EH (cell line): ENCODE measurements at regions not wholly inside any gene's neighbourhood (a gene's known extent, or its start where the extent isn't known, plus 50 kb on each side); places are given as distances from the start of the nearest gene placed in this dataset.

ENCODE experiments used
- DNase-seq: peaks from one replicate; pipeline ENCODE4 v3.0.0-alpha.2; 2015; ENCODE audit warnings: low read depth

DNA sequence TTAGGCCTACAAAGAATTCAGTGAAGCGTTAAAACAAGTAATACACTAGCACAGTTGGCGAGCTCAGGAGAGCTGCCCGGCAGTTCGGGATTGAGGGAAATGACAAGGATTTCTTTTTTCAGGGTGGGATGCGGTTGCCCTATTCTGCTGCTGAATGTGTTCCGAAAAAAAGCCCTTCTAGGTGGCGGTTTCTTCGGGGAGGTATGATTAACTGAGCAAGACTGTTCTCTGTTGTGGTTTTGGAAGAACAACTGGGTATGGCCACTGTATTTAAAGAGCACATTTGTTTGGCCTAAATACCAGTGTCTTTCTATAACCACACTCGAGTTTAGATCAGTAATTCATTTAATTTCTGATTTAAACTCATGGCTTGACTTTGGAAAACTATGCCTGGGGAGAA is 459.7 kb upstream of the FAT1 start:
- peak; percentile 10 for DNase-seq

DNA sequence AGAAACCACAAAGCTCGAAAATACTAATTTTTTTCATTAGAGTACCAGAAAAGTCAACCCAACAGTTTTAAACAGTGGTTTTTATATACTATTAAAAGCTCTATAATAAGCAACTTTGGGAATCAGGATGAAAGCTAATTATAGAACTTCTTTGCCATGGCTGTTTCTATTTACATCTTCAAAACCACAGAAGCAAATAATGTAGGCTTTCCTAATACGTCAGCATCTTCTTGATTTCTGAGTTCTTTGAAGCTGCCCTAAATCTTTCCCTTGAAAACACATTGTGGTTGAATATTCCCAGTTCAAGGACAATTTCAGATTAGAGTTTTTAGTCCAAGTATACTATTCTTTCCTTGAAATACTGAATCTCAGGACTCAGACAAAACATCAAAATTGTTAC is 460.2 kb upstream of the FAT1 start:
- DNase-seq, result peak; percentile 33

- no peak for DNase-seq
These were observed 460.9 kb upstream of the FAT1 start for GRCh38 chr4:187184508-187184907.

GRCh38 chr4:187188118-187188517 is 464.5 kb upstream of the FAT1 start:
- no peak for DNase-seq

- DNase-seq, result no peak
These were observed 465.1 kb upstream of the FAT1 start for GRCh38 chr4:187188741-187189140.

- no peak for DNase-seq
These were observed 466.7 kb upstream of the FAT1 start for GRCh38 chr4:187190390-187190789.

- DNase-seq, result no peak
These were observed 468.0 kb upstream of the FAT1 start for GRCh38 chr4:187191676-187192075.

DNA sequence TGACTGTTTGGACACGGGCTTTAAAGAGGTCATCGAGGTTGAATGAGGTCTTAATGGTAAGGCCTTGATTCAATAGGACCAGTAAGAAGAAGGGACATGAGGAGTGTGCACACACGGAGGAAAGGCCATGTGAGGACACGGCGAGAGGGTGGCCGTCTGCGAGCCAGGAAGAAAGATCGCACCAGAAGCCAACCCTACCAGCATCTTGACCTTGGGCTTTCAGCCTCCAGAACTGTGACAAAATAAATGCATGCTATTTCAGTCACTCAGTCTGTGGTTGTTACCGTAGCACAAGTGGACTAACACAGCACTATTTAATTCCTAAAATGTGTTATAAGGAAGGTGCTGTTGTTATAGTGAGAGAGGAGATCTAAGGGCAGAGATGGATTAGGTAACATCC is 468.6 kb upstream of the FAT1 start:
- no peak for DNase-seq

GRCh38 chr4:187193141-187193540 is 469.5 kb upstream of the FAT1 start:
- DNase-seq, result no peak

DNA sequence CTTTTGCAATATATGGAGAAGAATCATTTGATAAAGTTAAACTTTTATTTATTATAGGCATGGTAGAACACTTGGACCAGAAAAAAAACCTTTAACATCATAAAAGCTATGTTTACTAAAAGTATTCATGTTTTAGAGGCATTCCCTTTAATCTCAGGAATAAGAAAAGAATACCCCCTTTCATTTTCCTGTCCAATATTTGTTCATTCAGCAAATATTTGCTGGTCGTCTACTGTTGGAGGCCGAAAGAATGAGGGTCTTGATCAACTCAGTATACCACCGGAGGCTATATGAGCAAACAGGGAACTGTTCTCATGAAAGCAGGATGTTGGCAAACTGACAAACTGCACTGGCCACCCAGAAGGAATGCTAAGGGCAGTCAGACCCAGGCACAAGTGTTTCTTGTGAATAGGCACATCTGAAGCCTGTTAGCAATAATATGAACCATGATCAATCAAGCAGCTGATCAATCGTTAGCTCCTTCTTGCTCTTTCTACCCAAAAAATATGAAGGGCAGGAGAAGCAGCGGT is 480.8 kb upstream of the FAT1 start:
- peak; percentile 86 for DNase-seq

DNA sequence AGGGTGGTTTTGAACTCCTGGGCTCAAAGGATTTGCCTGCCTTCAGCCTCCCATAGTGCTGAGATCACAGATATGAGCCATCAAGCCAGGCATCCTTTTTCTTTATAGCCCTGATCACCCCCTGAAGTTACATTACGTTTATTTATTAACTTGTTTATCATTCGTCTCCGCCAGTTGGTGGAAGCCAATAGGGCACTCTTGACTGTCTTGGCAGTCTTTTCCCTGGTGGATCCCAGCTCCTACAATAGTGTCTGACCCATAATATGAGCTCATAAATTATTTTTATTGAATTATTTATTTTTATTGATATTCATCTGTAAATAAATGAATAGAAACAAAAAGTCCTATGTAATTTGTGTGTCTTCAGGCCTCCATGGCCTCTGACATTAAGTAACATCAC is 484.3 kb upstream of the FAT1 start:
- no peak for DNase-seq

- peak; percentile 22 for DNase-seq
These were observed 485.0 kb upstream of the FAT1 start for GRCh38 chr4:187208651-187209050.

DNA sequence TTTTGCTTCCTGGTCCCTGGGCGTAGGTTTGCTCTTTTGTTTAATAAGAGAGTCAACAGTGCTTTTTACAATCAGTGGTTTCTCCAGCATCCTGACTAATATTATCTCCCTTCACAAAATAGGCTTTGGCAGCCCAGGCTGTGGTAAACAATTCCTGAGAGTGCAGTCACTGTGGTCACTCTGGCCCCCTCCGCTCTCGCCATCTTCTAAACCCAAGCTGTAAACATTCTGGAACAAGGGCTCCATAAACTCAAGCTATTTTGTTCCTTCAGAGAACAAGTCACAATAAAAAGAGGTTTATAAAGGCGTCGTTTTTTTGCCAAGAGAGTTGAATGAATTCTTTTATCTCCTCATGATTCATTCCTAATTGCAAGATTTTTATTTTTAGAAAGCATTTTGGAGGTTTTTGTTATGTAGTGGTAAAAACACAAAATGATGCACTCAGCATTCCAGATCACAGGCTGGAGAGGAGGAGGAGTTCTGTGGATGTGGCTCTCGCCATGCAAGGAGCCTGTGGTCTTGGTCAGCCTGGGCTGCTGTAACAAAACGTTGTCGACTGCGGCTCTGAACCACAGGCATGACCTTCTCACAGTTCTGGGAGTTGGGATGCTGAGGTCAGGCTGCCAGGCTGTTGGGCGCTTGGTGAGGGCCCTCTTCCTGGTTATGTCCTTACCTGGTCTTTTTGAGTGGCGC is 486.4 kb upstream of the FAT1 start:
- peak; percentile 99 for DNase-seq

DNA sequence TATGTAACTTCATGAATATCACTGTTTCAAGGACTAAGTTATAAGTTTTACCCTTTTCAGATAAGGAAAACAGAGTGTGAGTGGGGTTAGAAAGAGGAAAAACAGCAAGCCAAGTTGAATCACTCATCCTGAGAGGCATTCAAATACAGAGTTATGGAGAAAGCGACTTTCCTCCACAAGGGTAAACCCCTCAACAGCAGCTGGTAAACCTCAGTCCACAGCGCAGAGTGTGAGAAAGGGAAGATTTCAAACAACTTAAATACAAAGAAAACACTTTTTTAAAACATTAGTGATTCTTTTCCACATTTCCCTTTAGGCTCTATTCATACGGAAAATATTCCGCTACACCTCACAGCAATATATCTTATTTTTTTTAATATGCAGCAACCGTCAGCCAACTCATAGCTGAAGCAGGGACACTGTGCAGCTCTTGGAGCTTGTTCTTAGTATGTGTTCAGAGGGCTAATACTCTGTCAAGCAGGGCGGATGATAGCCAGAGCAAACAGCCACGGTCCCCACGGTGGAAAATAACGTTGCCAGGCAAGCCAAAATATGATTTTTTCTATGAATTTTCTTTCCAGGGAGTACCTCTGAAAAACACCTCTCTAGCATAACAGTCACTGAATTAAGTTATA is 488.9 kb upstream of the FAT1 start:
- no peak for DNase-seq

DNA sequence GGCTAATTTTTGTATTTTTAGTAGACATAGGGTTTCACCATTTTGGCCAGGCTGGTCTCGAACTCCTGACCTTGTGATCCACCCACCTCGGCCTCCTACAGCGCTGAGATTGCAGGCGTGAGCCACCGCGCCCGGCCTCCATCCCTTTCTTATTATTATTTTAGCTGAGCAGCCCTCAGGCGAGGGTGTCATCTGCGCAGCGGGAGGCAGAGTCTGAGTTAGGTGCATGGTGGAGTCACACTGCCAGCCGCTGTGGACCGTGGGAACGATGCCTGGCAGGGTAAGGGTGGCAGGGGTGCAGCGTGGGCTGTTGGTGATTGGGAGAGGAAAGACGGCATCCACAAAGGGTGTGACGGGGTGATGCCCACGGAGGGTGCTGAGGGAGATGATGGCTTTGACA is 491.8 kb upstream of the FAT1 start:
- DNase-seq, result no peak

GRCh38 chr4:187218705-187219245 is 495.1 kb upstream of the FAT1 start:
- no peak for DNase-seq

DNA sequence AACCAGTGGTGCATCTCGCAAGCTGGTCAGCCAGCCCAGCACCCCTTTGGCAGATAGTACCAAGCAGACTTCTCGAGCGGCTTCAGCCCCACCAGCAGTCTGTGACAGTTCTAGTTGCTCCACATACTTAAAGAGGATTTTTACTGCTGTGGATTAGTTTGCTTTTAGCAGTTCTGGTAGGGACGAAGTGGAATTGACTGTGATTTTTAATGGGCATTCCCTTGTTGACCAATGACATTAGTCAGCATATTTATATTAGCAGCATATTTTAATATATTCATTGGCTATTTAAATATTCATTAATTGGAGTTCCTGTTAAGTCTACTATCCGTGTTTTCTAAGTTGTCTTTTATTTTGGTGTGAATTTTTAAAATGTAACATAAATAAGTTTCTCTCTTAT is 500.9 kb upstream of the FAT1 start:
- DNase-seq, result no peak

DNA sequence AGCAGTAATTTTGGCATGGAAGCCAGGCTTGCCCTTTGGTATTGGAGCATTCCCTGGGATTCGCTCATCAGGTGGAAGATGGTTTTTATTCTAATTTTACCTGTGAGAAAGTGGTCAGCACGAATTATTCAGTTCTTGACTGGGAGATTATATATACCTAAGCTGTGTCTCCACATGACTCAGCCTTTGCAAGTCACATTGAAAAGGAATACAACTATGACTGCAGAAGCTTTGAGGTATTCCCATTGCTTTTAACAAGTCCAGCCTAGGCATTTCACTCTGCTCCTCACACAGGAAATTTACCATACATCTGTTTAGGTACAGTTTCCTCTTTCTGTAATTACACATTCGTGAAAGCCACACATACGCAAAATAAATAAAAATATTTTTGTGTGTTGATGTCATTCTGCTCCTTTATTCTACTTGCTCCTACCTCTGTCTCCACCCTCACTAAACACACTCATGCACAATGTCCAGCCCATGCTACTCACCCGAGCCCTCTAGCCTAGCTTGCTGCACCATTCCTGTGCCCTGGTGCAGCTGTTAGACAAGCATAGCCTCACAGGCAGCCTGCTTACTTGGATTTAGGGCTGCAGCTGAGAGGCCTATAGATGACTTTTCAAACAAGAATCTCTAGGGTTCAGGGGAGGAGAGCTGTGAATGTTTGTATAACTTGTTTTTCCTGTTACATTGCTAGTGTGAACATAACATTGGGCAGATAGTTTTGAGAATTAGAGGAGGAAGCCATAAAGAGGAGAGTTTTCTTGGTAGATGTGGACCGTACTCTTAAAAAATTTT is 504.4 kb upstream of the FAT1 start:
- DNase-seq, result peak; percentile 48

- DNase-seq, result no peak
These were observed 508.5 kb upstream of the FAT1 start for GRCh38 chr4:187232196-187232595.

DNA sequence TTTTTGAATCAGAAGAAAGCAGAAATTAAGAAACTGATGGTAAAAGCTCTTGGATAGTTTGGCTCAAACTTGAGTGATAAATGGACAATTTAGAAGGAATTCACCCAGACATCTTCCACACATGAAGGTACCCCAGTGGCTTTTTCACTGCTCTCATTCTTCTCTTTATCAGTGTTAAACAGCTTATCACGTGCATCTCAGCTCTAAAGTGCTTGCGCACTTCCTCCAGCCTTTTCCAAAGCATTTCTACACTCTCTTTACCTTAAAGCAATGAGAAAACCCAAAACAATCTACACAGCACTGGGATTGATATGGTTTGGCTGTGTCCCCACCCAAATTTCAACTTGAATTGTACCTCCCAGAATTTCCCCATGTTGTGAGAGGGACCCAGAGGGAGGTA is 509.1 kb upstream of the FAT1 start:
- DNase-seq, result no peak

- DNase-seq, result no peak
These were observed 512.0 kb upstream of the FAT1 start for GRCh38 chr4:187235456-187236170.
